T47D (cell line): ENCODE measurements at regions not wholly inside any gene's neighbourhood (a gene's known extent, or its start where the extent isn't known, plus 50 kb on each side); places are given as distances from the start of the nearest gene placed in this dataset.

Experiments used
- DNase-seq, 2 experiments: peaks; one replicate each; pipeline versions ENCODE4 v3.0.0 to v3.0.0-alpha.2; 2011 to 2012; ENCODE audit warnings: low read depth in 1 of 2, low spot score in 1 of 2
- JUND ChIP-seq: IDR thresholded peaks from 2 replicates; pipeline ENCODE4 v1.6.1; 2012; ENCODE audit warnings: low read depth
- in situ Hi-C: cut with HindIII; loops from 2 replicates; pipeline ENCODE4 v1.10.0; 2016; ENCODE audit warnings: low sequenced_read_pairs, low pct_unique_long_range_greater_than_20kb

- in situ Hi-C loops, result no loop called here
- no peak for TF ChIP-seq JUND
These were observed 498.0 kb upstream of the CELF2 start for GRCh38 chr10:10519674-10520073.

GRCh38 chr10:10520491-10521385 lies 496.9 kb upstream of the CELF2 start:
- TF ChIP-seq JUND, result no peak
- DNase-seq, result no peak
- in situ Hi-C loops, result no loop called here

More at GRCh38 chr10:10519674-10520073, 498.0 kb upstream of the CELF2 start:
- no peak for DNase-seq

- no peak for TF ChIP-seq JUND
- in situ Hi-C loops, result no loop called here
- no peak for DNase-seq
These were observed 490.8 kb upstream of the CELF2 start for GRCh38 chr10:10526846-10527245.

GRCh38 chr10:10527861-10528562 lies 489.7 kb upstream of the CELF2 start:
- TF ChIP-seq JUND, result no peak
- in situ Hi-C loops, result no loop called here
- DNase-seq, result no peak

- no peak for DNase-seq
- in situ Hi-C loops, result no loop called here
- no peak for TF ChIP-seq JUND
These were observed 489.1 kb upstream of the CELF2 start for GRCh38 chr10:10528563-10528910.

GRCh38 chr10:10530313-10530712 lies 487.4 kb upstream of the CELF2 start:
- TF ChIP-seq JUND, result no peak
- in situ Hi-C loops, result no loop called here
- no peak for DNase-seq

- TF ChIP-seq JUND, result no peak
- no peak for DNase-seq
- in situ Hi-C loops, result no loop called here
These were observed 485.4 kb upstream of the CELF2 start for GRCh38 chr10:10532236-10532635.

GRCh38 chr10:10532826-10533225 lies 484.8 kb upstream of the CELF2 start:
- TF ChIP-seq JUND, result no peak
- in situ Hi-C loops, result no loop called here
- DNase-seq, result no peak

- in situ Hi-C loops, result no loop called here
- no peak for DNase-seq
These were observed 484.2 kb upstream of the CELF2 start for GRCh38 chr10:10533437-10533836.

GRCh38 chr10:10538326-10538725 lies 479.3 kb upstream of the CELF2 start:
- TF ChIP-seq JUND, result no peak
- no peak for DNase-seq
- in situ Hi-C loops, result no loop called here

More at GRCh38 chr10:10533437-10533836, 484.2 kb upstream of the CELF2 start:
- TF ChIP-seq JUND, result no peak

- no peak for DNase-seq
- in situ Hi-C loops, result no loop called here
- TF ChIP-seq JUND, result no peak
These were observed 477.3 kb upstream of the CELF2 start for GRCh38 chr10:10540398-10540797.

GRCh38 chr10:10542477-10542876 lies 475.2 kb upstream of the CELF2 start:
- no peak for TF ChIP-seq JUND
- in situ Hi-C loops, result no loop called here
- DNase-seq, result no peak

GRCh38 chr10:10544890-10545289 lies 472.8 kb upstream of the CELF2 start:
- TF ChIP-seq JUND, result no peak
- no peak for DNase-seq
- in situ Hi-C loops, result no loop called here
